Stomach (tissue), 8 donors: ENCODE measurements at regions not wholly inside any gene's neighbourhood (a gene's known extent, or its start where the extent isn't known, plus 50 kb on each side); places are given as distances from the start of the nearest gene placed in this dataset.
A peak's percentile ranks its signal among the peaks of the same experiment; 100 is the strongest.

Experiments used
- DNase-seq, 2 donors: peaks; one replicate each; pipeline versions ENCODE4 v3.0.0 to v3.0.0-alpha.2; 2013 to 2019
- H3K27ac ChIP-seq, 5 donors: fragments of 200-600 bp in 4 of 5; sonication (generic) in 4 of 5; one replicate each; pipeline ENCODE4 v1.5.1; 2013 to 2019; ENCODE audit warnings: mild to moderate bottlenecking in 1 of 5, moderate library complexity in 1 of 5
- H3K27me3 ChIP-seq, 3 donors: fragments of 200-600 bp; sonication (generic); one replicate each; pipeline ENCODE4 v1.5.1; 2017 to 2019; ENCODE audit warnings: mixed run types in 1 of 3
- H3K36me3 ChIP-seq, 4 donors: fragments of 200-600 bp; sonication (generic); 1 replicate in 3 of 4; 2 replicates in 1 of 4; pipeline ENCODE4 v1.5.1; 2016 to 2019
- H3K4me1 ChIP-seq, 4 donors: fragments of 200-600 bp; sonication (generic); one replicate each; pipeline ENCODE4 v1.5.1; 2016 to 2019
- H3K4me3 ChIP-seq, 4 donors: fragments of 200-600 bp; sonication (generic) in 3 of 4; one replicate each; pipeline ENCODE4 v1.5.1; 2016 to 2019; ENCODE audit warnings: mild to moderate bottlenecking in 1 of 4
- H3K9me3 ChIP-seq, 4 donors: fragments of 200-600 bp; sonication (generic); one replicate each; pipeline ENCODE4 v1.5.1; 2016 to 2019
- CTCF ChIP-seq, 7 experiments: fragments of 450-650 bp in 4 of 7; fragments of 200-600 bp in 3 of 7; sonication (generic) in 3 of 7; IDR thresholded peaks; one replicate each; pipeline ENCODE4 v1.5.1; 2016 to 2019; ENCODE audit warnings: antibody characterized with exemption in 7 of 7, control low read depth in 2 of 7, mild to moderate bottlenecking in 1 of 7
- EP300 ChIP-seq: sonication (generic); formaldehyde crosslinking; IDR thresholded peaks from one replicate; pipeline ENCODE4 v1.6.1; 2017; ENCODE audit warnings: antibody characterized with exemption
- POLR2A ChIP-seq, 4 donors: fragments of 450-650 bp; IDR thresholded peaks; one replicate each; pipeline ENCODE4 v1.6.1; 2016; ENCODE audit warnings: antibody characterized with exemption in 4 of 4, control low read depth in 2 of 4, mild to moderate bottlenecking in 1 of 4, moderate library complexity in 1 of 4
- POLR2AphosphoS5 ChIP-seq, 3 donors: sonication (generic); formaldehyde crosslinking; IDR thresholded peaks; one replicate each; pipeline ENCODE4 v1.6.1; 2016; ENCODE audit warnings: antibody characterized with exemption in 3 of 3
- WGBS, 5 donors: extraction: QIAGEN DNeasy Blood & Tissue Kit in 3 of 5; methylation state at CpG; one replicate each; pipeline versions ENCODE4 v1.1.5 to v1.1.7; 2013 to 2018; 5-methylcytosine and 5-hydroxymethylcytosine counted together
- intact Hi-C: fragments of 100-400 bp; cut with DNase I; formaldehyde crosslinking; loops from one replicate; pipeline ENCODE4 v1.15.1; 2023; ENCODE audit warnings: low total_unique reads
- donor health status: healthy with polysubstance abuse.
- donor health status: Bipolar disorder and iron deficiency.
- donor health status: healthy.

GRCh38 chr7:106588422-106589197, 72.3 kb downstream of the CCDC71L start:
- DNase-seq, result peak; percentile 25 to 42

GRCh38 chr7:106584914-106585759, 75.8 kb downstream of the CCDC71L start:
- no peak overlapping the region for H3K27ac ChIP-seq
- DNase-seq, result no peak
- no peak overlapping the region for H3K4me3 ChIP-seq
- H3K27me3 ChIP-seq, result no peaks in the 10 kb centered on the region
- TF ChIP-seq POLR2A (IDR thresholded peaks at IDR 0.05), result no peak
- TF ChIP-seq CTCF (IDR thresholded peaks at IDR 0.05), result no peak
- no peak for TF ChIP-seq POLR2AphosphoS5 (IDR thresholded peaks at IDR 0.05)
- TF ChIP-seq EP300, result no peak
- no peaks in the 10 kb centered on the region for H3K9me3 ChIP-seq
- no peaks in the 10 kb centered on the region for H3K36me3 ChIP-seq
- no peaks in the 10 kb centered on the region for H3K4me1 ChIP-seq
- intact Hi-C loops, result no loop called here
- 76 to 88% (median 80%) methylated on average over 7 of the region's 7 CpGs for WGBS, 5 donors

More at GRCh38 chr7:106588422-106589197, 72.3 kb downstream of the CCDC71L start:
- no peaks in the 10 kb centered on the region for H3K9me3 ChIP-seq
- H3K27me3 ChIP-seq, result no peaks in the 10 kb centered on the region
- TF ChIP-seq POLR2A (IDR thresholded peaks at IDR 0.05) (no peak), EP300 (no peak), CTCF (IDR thresholded peaks at IDR 0.05) (no peak), POLR2AphosphoS5 (IDR thresholded peaks at IDR 0.05) (no peak)
- intact Hi-C loops, result no loop called here
- no peaks in the 10 kb centered on the region for H3K4me1 ChIP-seq
- 61 to 78% (median 67%) methylated on average over 10 of the region's 10 CpGs for WGBS, 5 donors
- H3K36me3 ChIP-seq, result no peaks in the 10 kb centered on the region
- H3K4me3 ChIP-seq, result no peak overlapping the region
- no peak overlapping the region for H3K27ac ChIP-seq

- TF ChIP-seq CTCF (IDR thresholded peaks at IDR 0.05) (no peak), POLR2AphosphoS5 (IDR thresholded peaks at IDR 0.05) (no peak), EP300 (no peak), POLR2A (IDR thresholded peaks at IDR 0.05) (no peak)
- no peak for DNase-seq
- Histone ChIP-seq H3K27me3 (no peaks in the 10 kb centered on the region), H3K4me1 (no peaks in the 10 kb centered on the region), H3K4me3 (no peak overlapping the region), H3K27ac (no peak overlapping the region), H3K36me3 (no peaks in the 10 kb centered on the region), H3K9me3 (no peaks in the 10 kb centered on the region)
- 57 to 67% (median 63%) methylated on average over 5 of the region's 5 CpGs for WGBS, 5 donors
- intact Hi-C loops, result no loop called here
Observed at GRCh38 chr7:106583706-106584690, 77.0 kb downstream of the CCDC71L start.

GRCh38 chr7:106583100-106583499, 77.9 kb downstream of the CCDC71L start:
- H3K4me1 ChIP-seq, result no peaks in the 10 kb centered on the region
- 81 to 96% (median 95%) methylated on average over 2 of the region's 2 CpGs for WGBS, 5 donors
- no peak overlapping the region for H3K27ac ChIP-seq
- intact Hi-C loops, result no loop called here
- H3K27me3 ChIP-seq, result no peaks in the 10 kb centered on the region
- no peaks in the 10 kb centered on the region for H3K9me3 ChIP-seq
- DNase-seq, result no peak
- no peak for TF ChIP-seq POLR2AphosphoS5 (IDR thresholded peaks at IDR 0.05)
- no peak for TF ChIP-seq POLR2A (IDR thresholded peaks at IDR 0.05)
- no peaks in the 10 kb centered on the region for H3K36me3 ChIP-seq
- H3K4me3 ChIP-seq, result no peak overlapping the region
